ENCODE measurements at regions not wholly inside any gene's neighbourhood (a gene's known extent, or its start where the extent isn't known, plus 50 kb on each side); places are given as distances from the start of the nearest gene placed in this dataset.

- Mint-ChIP-seq H3K27me3 (ENCODE audit: low read depth) (no peaks in the 10 kb centered on the region), H3K4me1 (peaks cover 9% of the 10 kb centered on the region), H3K4me3 (no peak overlapping the region), H3K27ac (no peak overlapping the region), H3K36me3 (no peaks in the 10 kb centered on the region), H3K9me3 (peaks cover 9% of the 10 kb centered on the region)
- no peak for TF ChIP-seq CTCF (IDR thresholded peaks at IDR 0.05; ENCODE audit: unreplicated experiment)
- no peak for DNase-seq (ENCODE audit: low spot score in 2 of 2, unreplicated experiment in 2 of 2)
These were observed 1279.0 kb upstream of the MAP3K7 start for GRCh38 chr6:91865889-91866288.

- DNase-seq (ENCODE audit: low spot score in 2 of 2, unreplicated experiment in 2 of 2) = no peak
- H3K4me3 Mint-ChIP-seq = no peak overlapping the region
- no peak overlapping the region for H3K27ac Mint-ChIP-seq
- H3K36me3 Mint-ChIP-seq = no peaks in the 10 kb centered on the region
- peaks cover 9% of the 10 kb centered on the region for H3K4me1 Mint-ChIP-seq
- no peak for TF ChIP-seq CTCF (IDR thresholded peaks at IDR 0.05; ENCODE audit: unreplicated experiment)
- no peaks in the 10 kb centered on the region for H3K27me3 Mint-ChIP-seq (ENCODE audit: low read depth)
- H3K9me3 Mint-ChIP-seq = peaks cover 9% of the 10 kb centered on the region
These were observed 1278.0 kb upstream of the MAP3K7 start for GRCh38 chr6:91864911-91865310.

GRCh38 chr6:91860541-91861335, 1273.9 kb upstream of the MAP3K7 start:
- H3K27ac Mint-ChIP-seq = no peak overlapping the region
- no peaks in the 10 kb centered on the region for H3K36me3 Mint-ChIP-seq
- TF ChIP-seq CTCF (IDR thresholded peaks at IDR 0.05; ENCODE audit: unreplicated experiment) = no peak
- no peaks in the 10 kb centered on the region for H3K9me3 Mint-ChIP-seq
- no peaks in the 10 kb centered on the region for H3K27me3 Mint-ChIP-seq (ENCODE audit: low read depth)
- H3K4me1 Mint-ChIP-seq = peaks cover 11% of the 10 kb centered on the region
- no peak for DNase-seq (ENCODE audit: low spot score in 2 of 2, unreplicated experiment in 2 of 2)
- H3K4me3 Mint-ChIP-seq = no peak overlapping the region

GRCh38 chr6:91852252-91852651, 1265.4 kb upstream of the MAP3K7 start:
- Mint-ChIP-seq H3K4me1 (peaks cover 4% of the 10 kb centered on the region), H3K27ac (peak overlapping the region; percentile 71)
- no peak for TF ChIP-seq CTCF (IDR thresholded peaks at IDR 0.05; ENCODE audit: unreplicated experiment)

GRCh38 chr6:91834813-91835212, 1247.9 kb upstream of the MAP3K7 start:
- no peak for DNase-seq (ENCODE audit: low spot score in 2 of 2, unreplicated experiment in 2 of 2)
- peaks cover 3% of the 10 kb centered on the region for H3K27me3 Mint-ChIP-seq (ENCODE audit: low read depth)
- no peak overlapping the region for H3K27ac Mint-ChIP-seq
- H3K36me3 Mint-ChIP-seq = no peaks in the 10 kb centered on the region
- no peaks in the 10 kb centered on the region for H3K9me3 Mint-ChIP-seq
- no peaks in the 10 kb centered on the region for H3K4me1 Mint-ChIP-seq
- no peak for TF ChIP-seq CTCF (IDR thresholded peaks at IDR 0.05; ENCODE audit: unreplicated experiment)
- no peak overlapping the region for H3K4me3 Mint-ChIP-seq

More at GRCh38 chr6:91852252-91852651, 1265.4 kb upstream of the MAP3K7 start:
- DNase-seq (ENCODE audit: low spot score in 2 of 2, unreplicated experiment in 2 of 2) = no peak
- H3K27me3 Mint-ChIP-seq (ENCODE audit: low read depth) = no peaks in the 10 kb centered on the region
- peaks cover 10% of the 10 kb centered on the region for H3K9me3 Mint-ChIP-seq
- H3K4me3 Mint-ChIP-seq = no peak overlapping the region
- no peaks in the 10 kb centered on the region for H3K36me3 Mint-ChIP-seq
